CD4-positive, alpha-beta T cell (primary cell): ENCODE measurements at regions not wholly inside any gene's neighbourhood (a gene's known extent, or its start where the extent isn't known, plus 50 kb on each side); places are given as distances from the start of the nearest gene placed in this dataset.

Experiments used
- ATAC-seq: fragments of 200-7000 bp; cut with Tn5 transposase; one replicate; pipeline ENCODE4 v1.10.0; 2022; ENCODE audit warnings: mild to moderate bottlenecking; ENCODE audit not compliant: poor library complexity
- CTCF ChIA-PET: fragments of 350-600 bp; sonication (Branson Sonifier 250); formaldehyde crosslinking; loops from one replicate; lab custom pipeline; 2021; ENCODE audit warnings: antibody characterized with exemption, inconsistent platforms; lab: Charles Lee
- POLR2A ChIA-PET: fragments of 350-600 bp; sonication (Branson Sonifier 250); formaldehyde crosslinking; loops from one replicate; lab custom pipeline; 2021; ENCODE audit warnings: antibody characterized with exemption, inconsistent platforms; lab: Charles Lee
- DNase-seq, 14 experiments: peaks; one replicate each; pipeline ENCODE4 v3.0.0-alpha.2; 2013 to 2020; ENCODE audit warnings: mixed read lengths in 2 of 14
- H3K27ac ChIP-seq, 2 donors: one replicate each; pipeline versions ENCODE4 v1.5.1 to v1.7.0; 2013; ENCODE audit warnings: low read length in 2 of 2, low read depth in 1 of 2, mild to moderate bottlenecking in 1 of 2
- H3K27me3 ChIP-seq, 2 experiments: 1 replicate in 1 of 2; 2 replicates in 1 of 2; pipeline versions ENCODE4 v1.6.1 to v1.7.0; 2013; ENCODE audit warnings: low read length in 2 of 2, control low read depth in 1 of 2, mild to moderate bottlenecking in 1 of 2, moderate library complexity in 1 of 2; ENCODE audit not compliant: insufficient read depth in 2 of 2, control insufficient read depth in 1 of 2
- H3K36me3 ChIP-seq: one replicate; pipeline ENCODE4 v1.6.1; 2013; ENCODE audit warnings: low read length, control low read depth; ENCODE audit not compliant: insufficient read depth
- H3K4me1 ChIP-seq: one replicate; pipeline ENCODE4 v1.6.1; 2013; ENCODE audit warnings: low read length, control low read depth; ENCODE audit not compliant: insufficient read depth
- H3K4me3 ChIP-seq: one replicate; pipeline ENCODE4 v1.5.1; 2013; ENCODE audit warnings: mild to moderate bottlenecking, low read length, moderate library complexity
- H3K9me3 ChIP-seq, 2 experiments: 1 replicate in 1 of 2; 2 replicates in 1 of 2; pipeline versions ENCODE4 v1.6.1 to v1.7.0; 2013; ENCODE audit warnings: low read length in 2 of 2, mild to moderate bottlenecking in 2 of 2, control low read depth in 1 of 2, moderate library complexity in 1 of 2; ENCODE audit not compliant: control insufficient read depth in 1 of 2, insufficient read depth in 1 of 2
- H3K27ac Mint-ChIP-seq: one replicate; pipeline ENCODE4 v1.8.0; 2020; ENCODE audit warnings: mixed read lengths
- H3K27me3 Mint-ChIP-seq: one replicate; pipeline ENCODE4 v1.8.0; 2021; ENCODE audit warnings: mixed read lengths
- H3K36me3 Mint-ChIP-seq: one replicate; pipeline ENCODE4 v1.8.0; 2021; ENCODE audit warnings: low read depth, mixed read lengths
- H3K4me1 Mint-ChIP-seq: one replicate; pipeline ENCODE4 v1.8.0; 2021; ENCODE audit warnings: low read depth, mixed read lengths
- H3K4me3 Mint-ChIP-seq: one replicate; pipeline ENCODE4 v1.8.0; 2020; ENCODE audit warnings: mild to moderate bottlenecking, mixed read lengths
- H3K9me3 Mint-ChIP-seq: one replicate; pipeline ENCODE4 v1.8.0; 2020; ENCODE audit warnings: mixed read lengths
- intact Hi-C, 2 experiments: fragments of 100-400 bp; cut with DNase I in 1 of 2; cut with micrococcal nuclease in 1 of 2; formaldehyde crosslinking; loops; one replicate each; pipeline versions ENCODE4 v1.15.1 to v1.9.0; 2023 to 2025; cut with DNase I, micrococcal nuclease
- TF ChIP-seq, protein P1 (sequence below): fragments of 200-600 bp; IDR thresholded peaks from one replicate; pipeline ENCODE4 v1.8.0; 2022; ENCODE audit warnings: antibody characterized with exemption, mild to moderate bottlenecking

DNA sequence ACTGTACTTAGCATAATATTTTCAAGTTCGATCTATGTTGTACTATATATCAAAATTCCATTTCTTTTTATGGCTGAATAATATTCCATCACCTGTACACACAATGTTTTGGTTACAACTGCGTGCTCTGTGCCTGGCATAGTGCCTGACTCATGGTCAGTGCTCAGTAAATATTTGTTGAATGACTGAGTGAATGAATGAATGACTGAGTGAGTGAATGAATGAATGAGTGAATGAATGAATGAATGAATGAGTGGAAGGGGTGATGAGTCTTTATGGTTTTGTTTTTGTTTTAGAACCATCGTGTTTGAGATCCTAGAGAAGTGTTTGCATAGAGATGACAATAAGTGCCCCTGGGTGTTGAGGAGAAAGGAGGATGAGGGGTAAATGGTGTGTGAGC lies 155.3 kb downstream of the MRM1 start:
- POLR2A ChIA-PET: no interaction called here
- intact Hi-C loops: no loop called here
- Mint-ChIP-seq H3K36me3 (no peaks in the 10 kb centered on the region), H3K27me3 (peaks cover 4% of the 10 kb centered on the region), H3K27ac (no peak overlapping the region), H3K4me3 (no peak overlapping the region), H3K4me1 (no peaks in the 10 kb centered on the region), H3K9me3 (no peaks in the 10 kb centered on the region)
- no peak for ATAC-seq
- H3K27ac ChIP-seq: no peak overlapping the region
- no peaks in the 10 kb centered on the region for H3K27me3 ChIP-seq
- H3K9me3 ChIP-seq: no peaks in the 10 kb centered on the region
- no peaks in the 10 kb centered on the region for H3K36me3 ChIP-seq
- DNase-seq: no peak
- TF ChIP-seq, protein P1, sequence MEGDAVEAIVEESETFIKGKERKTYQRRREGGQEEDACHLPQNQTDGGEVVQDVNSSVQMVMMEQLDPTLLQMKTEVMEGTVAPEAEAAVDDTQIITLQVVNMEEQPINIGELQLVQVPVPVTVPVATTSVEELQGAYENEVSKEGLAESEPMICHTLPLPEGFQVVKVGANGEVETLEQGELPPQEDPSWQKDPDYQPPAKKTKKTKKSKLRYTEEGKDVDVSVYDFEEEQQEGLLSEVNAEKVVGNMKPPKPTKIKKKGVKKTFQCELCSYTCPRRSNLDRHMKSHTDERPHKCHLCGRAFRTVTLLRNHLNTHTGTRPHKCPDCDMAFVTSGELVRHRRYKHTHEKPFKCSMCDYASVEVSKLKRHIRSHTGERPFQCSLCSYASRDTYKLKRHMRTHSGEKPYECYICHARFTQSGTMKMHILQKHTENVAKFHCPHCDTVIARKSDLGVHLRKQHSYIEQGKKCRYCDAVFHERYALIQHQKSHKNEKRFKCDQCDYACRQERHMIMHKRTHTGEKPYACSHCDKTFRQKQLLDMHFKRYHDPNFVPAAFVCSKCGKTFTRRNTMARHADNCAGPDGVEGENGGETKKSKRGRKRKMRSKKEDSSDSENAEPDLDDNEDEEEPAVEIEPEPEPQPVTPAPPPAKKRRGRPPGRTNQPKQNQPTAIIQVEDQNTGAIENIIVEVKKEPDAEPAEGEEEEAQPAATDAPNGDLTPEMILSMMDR: no peak
- peaks cover 3% of the 10 kb centered on the region for H3K4me1 ChIP-seq
- H3K4me3 ChIP-seq: no peak overlapping the region
- CTCF ChIA-PET: no interaction called here

DNA sequence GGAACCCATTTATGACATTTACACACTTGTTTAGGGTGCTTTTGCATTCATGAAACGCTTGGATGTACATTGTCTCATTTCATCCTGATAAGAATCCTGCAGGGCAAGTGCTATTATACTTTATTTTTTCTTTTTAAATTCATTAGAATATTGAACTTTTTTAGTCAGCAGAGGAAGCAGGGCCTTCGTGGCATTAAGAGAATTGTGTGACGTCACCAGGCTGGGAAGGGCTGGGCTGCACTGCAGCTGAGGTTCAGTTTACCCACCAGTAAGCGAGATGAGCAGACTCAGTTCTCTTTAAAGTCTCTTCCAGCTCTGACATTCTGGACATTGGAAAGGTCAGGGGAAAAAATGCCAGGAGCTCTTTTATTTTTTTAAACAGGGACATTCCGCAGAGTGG lies 159.0 kb downstream of the MRM1 start:
- no peaks in the 10 kb centered on the region for H3K36me3 Mint-ChIP-seq
- H3K27ac ChIP-seq: no peak overlapping the region
- TF ChIP-seq, protein P1: no peak
- H3K4me3 ChIP-seq: no peak overlapping the region
- no peak overlapping the region for H3K4me3 Mint-ChIP-seq
- H3K9me3 Mint-ChIP-seq: no peaks in the 10 kb centered on the region
- no peaks in the 10 kb centered on the region for H3K27me3 ChIP-seq
- no peaks in the 10 kb centered on the region for H3K9me3 ChIP-seq
- no peak overlapping the region for H3K27ac Mint-ChIP-seq
- H3K4me1 Mint-ChIP-seq: peaks cover 17% of the 10 kb centered on the region
- H3K4me1 ChIP-seq: peaks cover 15% of the 10 kb centered on the region
- ATAC-seq (no peak), DNase-seq (no peak)
- CTCF ChIA-PET: no interaction called here
- intact Hi-C loops: no loop called here
- H3K27me3 Mint-ChIP-seq: no peaks in the 10 kb centered on the region
- no peaks in the 10 kb centered on the region for H3K36me3 ChIP-seq
- POLR2A ChIA-PET: no interaction called here

DNA sequence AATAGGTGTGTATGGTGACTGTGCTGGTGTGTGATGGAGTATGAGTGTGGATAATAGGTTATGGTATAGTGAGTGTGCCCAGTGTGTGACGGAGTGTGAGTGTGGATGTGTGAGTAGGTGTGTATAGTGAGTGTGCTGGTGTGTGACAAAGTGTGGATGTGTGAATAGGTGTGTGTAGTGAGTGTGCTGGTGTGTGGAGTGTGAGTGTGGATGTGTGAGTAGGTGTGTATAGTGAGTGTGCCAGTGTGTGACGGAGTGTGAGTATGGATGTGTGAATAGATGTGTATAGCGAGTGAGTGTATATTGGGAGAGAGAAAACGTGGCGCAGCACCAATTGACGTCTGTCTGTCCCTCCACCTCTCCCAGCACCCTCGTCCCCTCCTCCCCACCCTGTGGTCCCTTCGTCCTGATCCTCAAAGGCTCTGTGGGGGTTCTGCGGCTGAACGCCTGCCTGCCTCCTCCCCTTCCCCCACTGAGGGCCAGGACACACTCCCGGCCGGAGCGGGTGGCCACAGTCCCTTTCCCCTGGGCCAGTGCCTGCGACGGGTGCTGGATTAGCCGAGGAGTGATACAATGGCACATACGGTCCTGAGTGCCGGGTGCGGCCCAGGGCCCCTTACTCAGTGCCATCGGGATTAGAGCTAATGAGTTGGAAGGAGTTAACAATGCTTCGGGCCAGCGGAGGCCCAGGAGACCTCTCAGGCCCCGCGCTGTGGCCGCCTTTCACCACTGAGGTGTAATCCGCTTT lies 160.0 kb downstream of the MRM1 start:
- ATAC-seq (no peak), DNase-seq (no peak)
- ChIA-PET POLR2A (no interaction called here), CTCF (no interaction called here)
- Histone ChIP-seq H3K9me3 (no peaks in the 10 kb centered on the region), H3K27ac (no peak overlapping the region), H3K4me1 (peaks cover 13% of the 10 kb centered on the region), H3K4me3 (no peak overlapping the region), H3K27me3 (no peaks in the 10 kb centered on the region), H3K36me3 (no peaks in the 10 kb centered on the region)
- no peaks in the 10 kb centered on the region for H3K36me3 Mint-ChIP-seq
- H3K4me1 Mint-ChIP-seq: peaks cover 17% of the 10 kb centered on the region
- H3K4me3 Mint-ChIP-seq: no peak overlapping the region
- H3K9me3 Mint-ChIP-seq: no peaks in the 10 kb centered on the region
- no peaks in the 10 kb centered on the region for H3K27me3 Mint-ChIP-seq
- no peak overlapping the region for H3K27ac Mint-ChIP-seq
- intact Hi-C loops: no loop called here
- TF ChIP-seq, protein P1: no peak
